Colon (tissue), 2 donors: ENCODE measurements at regions not wholly inside any gene's neighbourhood (a gene's known extent, or its start where the extent isn't known, plus 50 kb on each side); places are given as distances from the start of the nearest gene placed in this dataset.

Experiments used
- FAIRE-seq: peaks from 2 replicates; lab custom pipeline; 2012; peaks lifted over from hg19 to GRCh38; lab: Jason Lieb, UNC
- donor health status: control.
- donor health status: control.

- FAIRE-seq, result no peak
These were observed 103.8 kb downstream of the ADSS2 start for GRCh38 chr1:244347942-244348341.

DNA sequence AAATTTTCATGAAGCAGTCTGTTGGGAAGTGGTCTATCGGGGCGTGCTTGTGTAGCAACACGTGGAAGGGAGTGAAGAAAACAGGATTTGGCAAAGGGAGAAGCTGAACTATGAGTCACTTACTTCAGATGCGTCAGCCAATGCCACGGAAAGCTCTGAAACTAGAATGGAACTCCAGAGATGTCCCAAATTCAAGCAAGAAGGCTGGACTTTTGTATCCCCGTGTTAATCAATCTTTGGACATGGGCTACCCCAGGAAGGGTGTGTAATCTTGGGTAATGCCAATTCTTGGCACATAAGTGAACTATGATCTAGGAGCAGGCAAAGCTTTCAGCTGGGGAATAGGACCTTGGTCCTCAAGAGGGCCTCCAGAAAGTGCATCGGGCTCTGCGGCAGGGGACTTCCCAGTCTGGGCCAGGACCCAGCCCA is 102.6 kb downstream of the ADSS2 start:
- FAIRE-seq, result no peak

GRCh38 chr1:244349581-244350001 is 102.1 kb downstream of the ADSS2 start:
- FAIRE-seq, result no peak

DNA sequence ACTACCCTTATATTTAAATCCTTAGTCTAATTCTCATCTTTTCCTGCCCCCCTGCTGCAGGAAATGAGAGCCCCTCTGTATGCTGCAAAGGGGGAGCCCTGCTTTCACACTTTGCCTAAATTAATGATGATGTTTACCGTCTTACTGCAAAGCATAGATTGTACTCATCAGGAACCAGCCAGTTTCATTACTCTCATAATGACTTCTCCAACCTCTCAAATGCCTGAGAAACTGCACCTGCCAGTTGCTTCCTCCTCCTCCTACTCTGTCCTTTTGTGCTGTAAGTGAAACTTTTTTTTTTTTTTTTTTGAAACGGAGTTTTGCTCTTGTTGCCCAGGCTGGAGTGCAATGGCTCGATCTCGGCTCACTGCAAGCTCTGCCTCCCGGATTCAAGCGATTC is 101.7 kb downstream of the ADSS2 start:
- no peak for FAIRE-seq

- FAIRE-seq, result no peak
These were observed 99.4 kb downstream of the ADSS2 start for GRCh38 chr1:244352156-244352830.

DNA sequence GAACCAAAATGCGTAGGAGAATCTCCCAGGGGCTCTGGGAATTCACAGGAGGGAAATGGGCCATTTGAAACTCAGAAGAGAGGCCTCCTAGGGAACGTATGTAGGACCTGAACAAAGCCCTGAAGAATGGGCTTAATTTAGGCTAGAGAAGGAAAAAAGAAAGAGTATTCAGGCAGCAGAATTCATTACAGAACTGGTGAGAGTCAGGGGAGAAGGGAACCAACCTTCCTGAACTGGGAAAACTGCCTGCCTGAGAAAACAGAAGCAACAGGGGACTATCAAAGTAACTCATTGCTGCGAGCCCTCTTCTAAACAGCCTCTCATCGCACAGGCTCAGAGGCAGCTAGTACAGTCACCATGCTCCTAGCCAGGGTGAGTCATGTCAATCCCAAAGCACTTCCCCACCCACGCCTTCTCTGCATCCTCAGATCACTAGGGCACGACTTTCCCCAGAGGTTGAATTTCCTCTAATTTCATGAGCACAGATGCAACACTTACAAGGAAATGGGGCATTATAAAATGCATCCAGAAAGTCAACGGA is 98.1 kb downstream of the ADSS2 start:
- no peak for FAIRE-seq

GRCh38 chr1:244354810-244355278 is 96.9 kb downstream of the ADSS2 start:
- no peak for FAIRE-seq

GRCh38 chr1:244356376-244356775 is 95.3 kb downstream of the ADSS2 start:
- no peak for FAIRE-seq
